ENCODE measurements at regions not wholly inside any gene's neighbourhood (a gene's known extent, or its start where the extent isn't known, plus 50 kb on each side); places are given as distances from the start of the nearest gene placed in this dataset.

DNA sequence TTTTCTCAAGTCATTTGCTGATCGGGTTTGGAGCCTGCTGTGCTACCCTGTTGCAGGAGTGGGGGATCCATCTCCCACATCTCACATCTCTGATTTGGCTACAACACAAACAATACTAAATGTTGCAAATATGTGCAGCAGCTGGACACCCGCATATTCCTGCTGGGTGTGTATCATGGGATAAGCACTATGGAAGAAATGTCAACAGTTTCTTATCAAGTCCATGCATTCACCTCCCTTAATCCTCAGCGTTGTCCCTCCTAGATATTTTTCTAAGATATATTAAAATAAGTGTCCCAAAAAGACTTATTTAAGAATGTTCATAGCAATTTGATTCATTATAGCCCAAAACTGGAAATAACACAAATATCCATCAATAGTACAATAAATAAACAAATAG lies 303.7 kb downstream of the TRIB2 start:
- DNase-seq (ENCODE audit: low read depth), result no peak
- no peak overlapping the region for H3K4me3 ChIP-seq (replicated peaks; ENCODE audit: low read depth, low read length)
- no peak for TF ChIP-seq CTCF (IDR thresholded peaks at IDR 0.05; ENCODE audit: low read length, missing control alignments)

DNA sequence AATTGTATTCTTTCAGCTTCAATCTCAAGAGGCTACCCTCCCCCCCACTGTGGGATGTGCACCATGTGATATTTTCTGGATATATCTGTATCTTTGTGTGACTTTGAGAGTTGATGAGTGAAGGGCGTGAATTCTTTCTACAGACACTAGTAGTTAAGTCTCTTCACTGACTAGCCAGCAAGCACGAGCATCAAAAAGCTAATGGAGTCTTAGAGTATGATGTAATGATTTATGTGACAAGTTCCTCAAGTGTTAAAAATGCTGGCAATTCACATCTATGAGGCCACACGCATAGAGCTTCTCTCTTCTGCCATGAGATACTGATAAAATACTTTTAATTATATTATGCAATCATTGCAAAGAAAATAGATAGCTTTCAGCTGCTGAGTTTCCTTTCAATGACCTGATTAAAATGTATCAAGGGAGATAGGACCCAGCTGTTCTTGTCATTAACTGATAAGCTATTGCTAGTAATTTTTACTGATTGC lies 304.8 kb downstream of the TRIB2 start:
- DNase-seq (ENCODE audit: low read depth), result no peak
- no peak overlapping the region for H3K4me3 ChIP-seq (replicated peaks; ENCODE audit: low read depth, low read length)
- TF ChIP-seq CTCF (IDR thresholded peaks at IDR 0.05; ENCODE audit: low read length, missing control alignments), result no peak

GRCh38 chr2:13030606-13031005 lies 313.9 kb downstream of the TRIB2 start:
- no peak overlapping the region for H3K4me3 ChIP-seq (replicated peaks; ENCODE audit: low read depth, low read length)
- no peak for DNase-seq (ENCODE audit: low read depth)
- TF ChIP-seq CTCF (IDR thresholded peaks at IDR 0.05; ENCODE audit: low read length, missing control alignments), result no peak

DNA sequence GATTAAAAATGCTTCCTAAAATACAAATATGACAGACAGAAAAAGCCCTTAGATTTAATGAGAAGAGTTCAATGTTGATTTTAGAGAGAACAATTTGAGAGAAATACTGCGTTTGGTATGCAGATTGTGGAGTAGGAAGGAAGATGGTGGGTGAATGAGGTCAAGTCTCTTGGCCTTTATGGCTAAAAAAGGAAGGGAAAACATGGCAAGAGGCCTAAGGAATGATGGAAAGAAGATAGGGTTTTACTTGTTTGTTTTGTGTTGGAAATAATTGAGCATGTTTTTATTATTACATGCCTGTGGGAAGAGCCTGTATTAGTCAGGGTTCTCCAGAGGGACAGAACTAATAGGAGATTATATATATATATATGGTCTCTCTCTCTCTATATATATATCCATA lies 318.1 kb downstream of the TRIB2 start:
- DNase-seq (ENCODE audit: low read depth), result no peak
- H3K4me3 ChIP-seq (replicated peaks; ENCODE audit: low read depth, low read length), result no peak overlapping the region
- TF ChIP-seq CTCF (IDR thresholded peaks at IDR 0.05; ENCODE audit: low read length, missing control alignments), result no peak

DNA sequence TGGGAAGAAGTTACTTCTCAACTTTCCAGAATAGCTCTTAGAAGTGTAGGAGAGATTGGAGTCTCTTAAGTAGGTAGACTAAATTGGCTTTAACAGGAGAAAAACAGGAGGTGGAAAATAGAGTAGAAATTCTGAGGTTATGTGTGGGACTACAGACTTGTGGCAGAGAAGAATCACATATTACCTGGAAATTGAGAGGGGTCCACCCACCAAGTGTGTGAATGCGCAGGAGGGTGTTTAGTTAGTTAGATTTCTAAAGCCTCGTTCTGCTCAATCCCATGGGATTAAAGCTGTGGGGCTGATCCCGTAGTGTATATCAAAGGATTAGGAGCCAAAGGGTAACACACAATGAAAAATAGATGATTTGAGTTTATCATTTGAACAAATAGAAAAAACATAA lies 319.1 kb downstream of the TRIB2 start:
- DNase-seq (ENCODE audit: low read depth), result no peak
- no peak for TF ChIP-seq CTCF (IDR thresholded peaks at IDR 0.05; ENCODE audit: low read length, missing control alignments)
- no peak overlapping the region for H3K4me3 ChIP-seq (replicated peaks; ENCODE audit: low read depth, low read length)

- DNase-seq (ENCODE audit: low read depth), result no peak
- no peak overlapping the region for H3K4me3 ChIP-seq (replicated peaks; ENCODE audit: low read depth, low read length)
- no peak for TF ChIP-seq CTCF (IDR thresholded peaks at IDR 0.05; ENCODE audit: low read length, missing control alignments)
These were observed 323.3 kb downstream of the TRIB2 start for GRCh38 chr2:13040043-13040442.

- peak; percentile 35 for TF ChIP-seq CTCF (IDR thresholded peaks at IDR 0.05; ENCODE audit: low read length, missing control alignments)
- peak; percentile 45 for DNase-seq (ENCODE audit: low read depth)
- no peak overlapping the region for H3K4me3 ChIP-seq (replicated peaks; ENCODE audit: low read depth, low read length)
These were observed 329.9 kb downstream of the TRIB2 start for GRCh38 chr2:13046557-13047165.
